ENCODE measurements at regions not wholly inside any gene's neighbourhood (a gene's known extent, or its start where the extent isn't known, plus 50 kb on each side); places are given as distances from the start of the nearest gene placed in this dataset.
A peak's percentile ranks its signal among the peaks of the same experiment; 100 is the strongest.

- Histone ChIP-seq H2BK20ac (ENCODE audit: low read depth, low read length, poor library complexity, severe bottlenecking) (no peak overlapping the region), H4K20me1 (ENCODE audit: control insufficient read depth, insufficient read depth, insufficient read length) (no peaks in the 10 kb centered on the region), H3K9ac (ENCODE audit: extremely low read depth, insufficient read length, low read length) (no peak overlapping the region), H3T11ph (ENCODE audit: low read length) (no peak overlapping the region), H2AK5ac (ENCODE audit: insufficient read length, low read length) (no peak overlapping the region), H2BK15ac (ENCODE audit: low read depth, low read length) (no peak overlapping the region), H4K8ac (replicated peaks; ENCODE audit: insufficient read length, low read depth, low read length) (no peak overlapping the region), H2AFZ (ENCODE audit: low read length) (no peak overlapping the region), H3K23me2 (ENCODE audit: insufficient read length, low read depth, low read length, poor library complexity, severe bottlenecking) (no peaks in the 10 kb centered on the region), H3K4me2 (ENCODE audit: insufficient read depth, insufficient read length, low read length) (no peak overlapping the region), H3K4me1 (ENCODE audit: insufficient read depth, low read length) (no peaks in the 10 kb centered on the region), H2BK120ac (ENCODE audit: low read depth, low read length, poor library complexity, severe bottlenecking) (no peak overlapping the region), H3K9me3 (ENCODE audit: control insufficient read depth, low read depth, low read length) (no peaks in the 10 kb centered on the region), H3K18ac (ENCODE audit: insufficient read length, low read depth, low read length) (no peak overlapping the region), H3K27me3 (ENCODE audit: insufficient read depth, low read length) (no peaks in the 10 kb centered on the region), H3K79me1 (ENCODE audit: insufficient read depth, low read depth, low read length, poor library complexity, severe bottlenecking) (no peaks in the 10 kb centered on the region), H3K56ac (ENCODE audit: insufficient read length, low read depth, low read length) (no peak overlapping the region), H2BK12ac (ENCODE audit: insufficient read length, low read depth, low read length) (no peak overlapping the region), H4K91ac (ENCODE audit: insufficient read length, low read depth, low read length) (no peak overlapping the region), H3K79me2 (ENCODE audit: insufficient read depth, low read length) (no peaks in the 10 kb centered on the region), H3K4ac (ENCODE audit: low read depth, low read length) (no peak overlapping the region), H3K14ac (ENCODE audit: insufficient read depth, low read length) (no peak overlapping the region), H3K23ac (ENCODE audit: insufficient read length, low read depth, low read length) (no peak overlapping the region), H4K5ac (ENCODE audit: insufficient read length, low read depth, low read length) (no peak overlapping the region), H2BK5ac (ENCODE audit: insufficient read length, low read length) (no peak overlapping the region), H3K27ac (ENCODE audit: insufficient read length, low read depth, low read length) (no peak overlapping the region)
- H3K9me3 Mint-ChIP-seq = no peaks in the 10 kb centered on the region
- peak overlapping the region in 1 of 3 experiments; percentile 6; a peak in 1 of 7 replicates for H3K27ac Mint-ChIP-seq
- H3K27me3 Mint-ChIP-seq (ENCODE audit: low read depth) = peaks cover 2% of the 10 kb centered on the region; the same call in 1 of the 2 replicates
- H3K4me3 Mint-ChIP-seq = no peak overlapping the region
- no peaks in the 10 kb centered on the region for H3K4me1 Mint-ChIP-seq
- H3K36me3 Mint-ChIP-seq (ENCODE audit: insufficient read depth in 1 of 3, low read depth in 3 of 3) = no peaks in the 10 kb centered on the region
- no peak for DNase-seq
- TF ChIP-seq, protein P1, sequence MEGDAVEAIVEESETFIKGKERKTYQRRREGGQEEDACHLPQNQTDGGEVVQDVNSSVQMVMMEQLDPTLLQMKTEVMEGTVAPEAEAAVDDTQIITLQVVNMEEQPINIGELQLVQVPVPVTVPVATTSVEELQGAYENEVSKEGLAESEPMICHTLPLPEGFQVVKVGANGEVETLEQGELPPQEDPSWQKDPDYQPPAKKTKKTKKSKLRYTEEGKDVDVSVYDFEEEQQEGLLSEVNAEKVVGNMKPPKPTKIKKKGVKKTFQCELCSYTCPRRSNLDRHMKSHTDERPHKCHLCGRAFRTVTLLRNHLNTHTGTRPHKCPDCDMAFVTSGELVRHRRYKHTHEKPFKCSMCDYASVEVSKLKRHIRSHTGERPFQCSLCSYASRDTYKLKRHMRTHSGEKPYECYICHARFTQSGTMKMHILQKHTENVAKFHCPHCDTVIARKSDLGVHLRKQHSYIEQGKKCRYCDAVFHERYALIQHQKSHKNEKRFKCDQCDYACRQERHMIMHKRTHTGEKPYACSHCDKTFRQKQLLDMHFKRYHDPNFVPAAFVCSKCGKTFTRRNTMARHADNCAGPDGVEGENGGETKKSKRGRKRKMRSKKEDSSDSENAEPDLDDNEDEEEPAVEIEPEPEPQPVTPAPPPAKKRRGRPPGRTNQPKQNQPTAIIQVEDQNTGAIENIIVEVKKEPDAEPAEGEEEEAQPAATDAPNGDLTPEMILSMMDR (conservative IDR thresholded peaks at IDR 0.05) = no peak
These were observed 200.0 kb downstream of the PIK3C3 start for GRCh38 chr18:42155024-42155423.
